ENCODE measurements at regions not wholly inside any gene's neighbourhood (a gene's known extent, or its start where the extent isn't known, plus 50 kb on each side); places are given as distances from the start of the nearest gene placed in this dataset.

DNA sequence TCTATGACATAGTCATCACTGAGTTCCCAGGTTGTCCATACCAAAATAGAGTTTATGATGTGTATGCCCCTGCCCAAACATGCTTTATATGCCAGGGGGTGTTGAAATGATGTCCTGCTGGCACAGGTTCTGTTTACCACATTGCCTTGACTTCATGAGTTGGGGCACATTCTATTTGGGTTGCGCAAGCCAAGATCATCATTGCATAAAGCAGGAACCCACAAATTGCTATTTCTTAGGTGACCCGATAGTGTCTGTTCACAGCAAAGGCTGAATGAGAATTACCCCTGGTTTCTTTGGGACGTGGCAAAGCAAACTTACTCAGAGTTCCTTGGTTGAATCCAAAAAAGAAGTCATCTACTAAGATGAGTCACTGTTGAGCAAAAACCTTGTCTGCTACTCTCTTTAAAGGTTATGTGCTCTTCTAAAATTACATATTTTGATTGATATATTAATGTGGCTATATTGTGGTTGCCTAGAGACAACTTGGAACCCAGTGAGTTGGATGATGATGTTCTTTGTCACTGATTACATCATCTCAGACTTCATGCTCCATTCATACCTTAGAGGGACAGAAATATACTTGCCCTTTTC is 912.6 kb upstream of the SOX9 start:
- TF ChIP-seq, protein P1, sequence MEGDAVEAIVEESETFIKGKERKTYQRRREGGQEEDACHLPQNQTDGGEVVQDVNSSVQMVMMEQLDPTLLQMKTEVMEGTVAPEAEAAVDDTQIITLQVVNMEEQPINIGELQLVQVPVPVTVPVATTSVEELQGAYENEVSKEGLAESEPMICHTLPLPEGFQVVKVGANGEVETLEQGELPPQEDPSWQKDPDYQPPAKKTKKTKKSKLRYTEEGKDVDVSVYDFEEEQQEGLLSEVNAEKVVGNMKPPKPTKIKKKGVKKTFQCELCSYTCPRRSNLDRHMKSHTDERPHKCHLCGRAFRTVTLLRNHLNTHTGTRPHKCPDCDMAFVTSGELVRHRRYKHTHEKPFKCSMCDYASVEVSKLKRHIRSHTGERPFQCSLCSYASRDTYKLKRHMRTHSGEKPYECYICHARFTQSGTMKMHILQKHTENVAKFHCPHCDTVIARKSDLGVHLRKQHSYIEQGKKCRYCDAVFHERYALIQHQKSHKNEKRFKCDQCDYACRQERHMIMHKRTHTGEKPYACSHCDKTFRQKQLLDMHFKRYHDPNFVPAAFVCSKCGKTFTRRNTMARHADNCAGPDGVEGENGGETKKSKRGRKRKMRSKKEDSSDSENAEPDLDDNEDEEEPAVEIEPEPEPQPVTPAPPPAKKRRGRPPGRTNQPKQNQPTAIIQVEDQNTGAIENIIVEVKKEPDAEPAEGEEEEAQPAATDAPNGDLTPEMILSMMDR (optimal IDR thresholded peaks at IDR 0.05 in 1 of 3, IDR thresholded peaks at IDR 0.05 in 1 of 3, conservative IDR thresholded peaks at IDR 0.05 in 1 of 3; ENCODE audit: extremely low read depth in 1 of 3, insufficient read depth in 2 of 3, low read length in 3 of 3): no peak
- no peak for TF ChIP-seq EZH2 (IDR thresholded peaks at IDR 0.05; ENCODE audit: low read length)

Data from keratinocyte (primary cell).